HG02938 (cell line): ENCODE measurements at regions not wholly inside any gene's neighbourhood (a gene's known extent, or its start where the extent isn't known, plus 50 kb on each side); places are given as distances from the start of the nearest gene placed in this dataset.

Experiments
- ATAC-seq: cut with Tn5 transposase; IDR thresholded peaks from one replicate; pipeline ENCODE4 v1.9.1; 2021; ENCODE audit warnings: mild to moderate bottlenecking, moderate library complexity; ENCODE audit not compliant: unreplicated experiment

GRCh38 chr15:92565351-92566125, 90.0 kb downstream of the FAM174B start:
- ATAC-seq = no peak

GRCh38 chr15:92561754-92562153, 93.8 kb downstream of the FAM174B start:
- ATAC-seq = no peak

- ATAC-seq = no peak
Measured at GRCh38 chr15:92553317-92553716, 102.3 kb downstream of the FAM174B start.

GRCh38 chr15:92545996-92546395, 109.6 kb downstream of the FAM174B start:
- no peak for ATAC-seq

- ATAC-seq = no peak
Measured at GRCh38 chr15:92541291-92542200, 114.0 kb downstream of the FAM174B start.

GRCh38 chr15:92538115-92538514, 117.5 kb downstream of the FAM174B start:
- ATAC-seq = no peak

- ATAC-seq = no peak
Measured at GRCh38 chr15:92533298-92533697, 122.3 kb downstream of the FAM174B start.

- no peak for ATAC-seq
Measured at GRCh38 chr15:92531406-92531805, 124.2 kb downstream of the FAM174B start.

GRCh38 chr15:92528736-92529135, 126.8 kb downstream of the FAM174B start:
- no peak for ATAC-seq

GRCh38 chr15:92527197-92527596, 128.4 kb downstream of the FAM174B start:
- ATAC-seq = no peak

GRCh38 chr15:92525758-92526245, 129.8 kb downstream of the FAM174B start:
- ATAC-seq = no peak

- ATAC-seq = no peak
Measured at GRCh38 chr15:92524874-92525565, 130.6 kb downstream of the FAM174B start.

- no peak for ATAC-seq
Measured at GRCh38 chr15:92524161-92524560, 130.5 kb downstream of the ST8SIA2 start.

GRCh38 chr15:92523176-92523575, 129.5 kb downstream of the ST8SIA2 start:
- ATAC-seq = no peak

- ATAC-seq = peak; percentile 86
Measured at GRCh38 chr15:92521624-92522008, 127.9 kb downstream of the ST8SIA2 start.

GRCh38 chr15:92520914-92521623, 127.4 kb downstream of the ST8SIA2 start:
- peak; percentile 34 for ATAC-seq

- no peak for ATAC-seq
Measured at GRCh38 chr15:92519709-92520108, 126.0 kb downstream of the ST8SIA2 start.
